NCI-H187 (cell line): ENCODE measurements at regions not wholly inside any gene's neighbourhood (a gene's known extent, or its start where the extent isn't known, plus 50 kb on each side); places are given as distances from the start of the nearest gene placed in this dataset.

ENCODE experiments used
- DNase-seq, 2 experiments: peaks; one replicate each; lab custom pipeline; 2025; lab: John Stamatoyannopoulos, UW

- DNase-seq, result no peak
Measured at GRCh38 chr9:108347463-108348188, 508.2 kb downstream of the ACTL7B start.

- DNase-seq, result no peak
Measured at GRCh38 chr9:108345826-108346225, 510.0 kb downstream of the ACTL7B start.

- no peak for DNase-seq
Measured at GRCh38 chr9:108339251-108339650, 516.5 kb downstream of the ACTL7B start.

GRCh38 chr9:108336575-108336974, 519.2 kb downstream of the ACTL7B start:
- no peak for DNase-seq

DNA sequence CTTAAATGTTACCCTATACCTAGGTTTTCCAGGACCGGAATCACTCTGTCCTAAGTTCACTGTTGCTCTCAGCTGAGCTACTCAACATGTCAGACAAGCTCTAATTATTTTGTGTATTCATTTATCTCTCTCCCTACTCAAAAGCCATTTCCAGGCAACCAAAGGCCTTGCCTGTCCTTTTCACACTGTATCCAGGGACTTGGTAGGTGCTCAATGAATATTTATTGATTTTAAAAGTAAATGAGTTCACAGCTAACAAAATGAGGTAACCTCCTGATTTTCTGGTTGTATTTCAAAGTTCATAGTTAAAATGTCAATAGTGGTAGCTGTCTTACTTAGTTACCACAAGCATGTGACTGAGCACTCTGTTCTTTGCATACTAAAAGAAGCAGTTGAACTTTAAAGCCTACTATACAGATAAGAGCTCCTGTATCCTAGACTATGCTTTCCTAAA, 522.2 kb downstream of the ACTL7B start:
- no peak for DNase-seq

DNA sequence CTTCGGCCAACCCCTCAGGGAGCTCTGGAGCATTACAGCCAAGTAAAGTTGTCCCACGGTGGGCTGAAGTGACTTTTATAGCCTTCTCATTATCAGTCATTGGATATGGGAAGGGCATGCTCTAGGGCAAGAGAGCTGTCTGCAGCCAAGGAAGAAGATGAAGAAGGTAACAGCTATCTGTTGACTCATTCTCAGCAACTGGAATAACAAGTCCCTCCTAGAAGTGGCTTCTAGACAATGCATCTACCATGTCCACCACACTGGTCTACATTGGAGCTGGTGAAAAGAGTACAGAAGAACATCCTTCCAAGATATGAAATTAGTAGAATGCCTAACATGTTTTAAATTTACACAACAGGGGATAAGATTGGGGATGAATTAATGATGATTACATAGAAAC, 524.2 kb downstream of the ACTL7B start:
- no peak for DNase-seq

GRCh38 chr9:108325406-108325805, 530.4 kb downstream of the ACTL7B start:
- no peak for DNase-seq

- DNase-seq, result no peak
Measured at GRCh38 chr9:108323615-108324014, 532.2 kb downstream of the ACTL7B start.

DNA sequence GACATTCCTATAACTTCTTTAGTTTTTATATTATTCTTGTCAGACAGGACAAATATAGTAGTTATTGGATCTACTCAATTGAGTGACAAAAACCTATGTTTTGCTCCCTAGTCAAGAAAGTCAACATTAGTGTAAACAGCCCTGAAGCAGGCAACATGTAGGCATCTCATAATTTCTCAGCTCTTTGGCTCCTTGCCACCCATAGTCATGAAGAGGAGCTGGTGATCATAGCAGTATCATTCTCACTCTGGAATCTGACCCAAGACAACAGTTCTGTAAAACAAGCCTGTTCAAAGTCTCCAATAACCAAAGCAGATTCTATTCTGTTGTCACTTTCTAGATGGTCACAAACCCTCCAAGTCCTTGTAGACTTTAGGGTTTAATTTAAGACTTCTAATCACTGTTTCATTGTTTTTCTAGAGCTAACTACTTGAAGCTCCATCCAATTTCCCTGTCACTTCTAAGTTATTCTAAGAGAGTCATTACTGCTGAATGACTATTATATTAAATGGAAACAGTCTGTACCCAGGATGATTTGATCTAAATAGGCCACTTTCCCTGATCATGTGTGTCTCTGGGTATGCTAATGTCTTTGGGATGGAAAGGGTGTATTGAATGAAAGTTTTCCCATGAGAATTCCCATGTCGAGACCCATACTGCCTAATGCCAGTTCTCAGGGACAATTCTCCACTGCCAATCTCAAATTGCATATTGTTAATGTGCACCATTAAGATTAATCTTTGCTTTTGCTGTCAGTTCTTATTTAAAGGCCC, 533.3 kb downstream of the ACTL7B start:
- no peak for DNase-seq

DNA sequence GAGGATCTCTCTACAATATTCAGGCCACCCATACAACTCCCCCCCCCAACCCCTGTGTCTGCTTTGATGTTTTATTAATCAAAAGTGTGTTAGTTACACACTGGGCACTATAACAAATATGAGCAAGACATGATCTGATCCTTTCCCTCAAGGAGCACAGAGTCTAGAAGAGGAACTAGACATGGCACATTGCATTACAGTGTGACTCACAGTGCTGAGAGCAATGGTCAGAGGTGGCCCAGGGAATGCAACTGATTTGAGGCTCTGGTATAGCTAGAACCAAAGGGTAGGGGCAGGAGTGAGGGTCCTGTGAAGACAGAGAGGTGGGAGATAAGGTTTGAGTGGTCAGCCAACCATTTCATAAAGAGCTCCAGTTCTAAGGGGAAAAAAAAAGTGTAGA, 539.2 kb downstream of the ACTL7B start:
- no peak for DNase-seq

DNA sequence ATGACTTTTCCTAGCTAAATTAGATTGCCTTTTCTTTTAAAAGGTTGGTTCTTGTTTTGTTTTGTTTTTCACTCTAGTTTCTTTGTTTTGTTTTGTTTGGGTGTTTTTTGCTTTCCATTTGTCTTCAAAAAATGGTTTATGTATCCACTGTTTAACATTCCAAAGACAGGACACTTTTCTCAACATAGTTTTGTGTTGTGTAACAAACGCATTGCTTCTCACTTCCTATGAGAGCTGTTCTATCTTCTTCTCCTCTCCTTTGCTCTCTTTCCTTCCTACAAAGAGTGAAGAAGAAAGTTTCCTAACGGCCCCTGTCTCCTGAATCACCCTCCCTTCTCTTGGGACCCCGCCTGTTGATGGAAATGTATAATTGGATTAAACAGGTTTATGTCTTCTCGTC, 539.7 kb downstream of the ACTL7B start:
- DNase-seq, result no peak

DNA sequence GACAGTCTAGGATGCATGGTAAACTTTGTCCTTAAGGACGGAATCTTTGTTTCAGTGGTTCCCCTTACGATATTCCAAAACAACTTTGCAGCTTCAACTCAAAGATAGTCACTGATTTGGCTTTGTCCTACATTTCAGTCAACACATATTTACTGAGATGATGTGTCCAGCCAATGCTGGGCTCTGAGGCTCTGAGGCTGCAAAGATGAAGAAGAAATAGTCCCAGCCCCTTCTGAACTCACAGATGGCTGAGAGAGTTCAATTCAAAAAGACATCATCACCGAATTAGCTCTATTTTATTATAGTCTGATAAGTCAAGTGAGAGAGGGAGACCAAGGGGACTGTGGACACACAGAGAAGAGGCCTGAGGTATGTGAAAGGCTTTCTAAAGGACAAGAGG, 544.0 kb downstream of the ACTL7B start:
- DNase-seq, result no peak

- no peak for DNase-seq
Measured at GRCh38 chr9:108310202-108310601, 545.6 kb downstream of the ACTL7B start.

GRCh38 chr9:108300306-108301287, 555.2 kb downstream of the ACTL7B start:
- no peak for DNase-seq

GRCh38 chr9:108297073-108297472, 558.7 kb downstream of the ACTL7B start:
- no peak for DNase-seq

DNA sequence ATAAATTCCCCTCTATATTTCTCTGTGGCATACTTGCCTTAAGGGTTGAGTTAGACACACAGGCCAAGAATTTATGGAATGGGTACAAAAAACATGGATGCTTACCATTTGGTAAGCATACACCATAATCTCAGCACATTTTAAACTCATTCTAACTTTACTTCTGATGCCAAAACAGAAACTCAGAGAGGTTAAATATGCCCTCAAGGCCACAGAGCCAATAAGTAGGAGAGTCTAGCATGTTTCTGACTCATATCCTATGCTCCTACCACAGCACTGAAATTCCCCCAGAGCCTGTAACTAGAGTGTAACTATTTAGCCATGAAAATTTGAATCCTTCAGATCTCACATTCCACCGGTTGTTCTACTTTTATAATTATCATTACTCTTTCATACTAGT, 559.7 kb downstream of the ACTL7B start:
- no peak for DNase-seq

DNA sequence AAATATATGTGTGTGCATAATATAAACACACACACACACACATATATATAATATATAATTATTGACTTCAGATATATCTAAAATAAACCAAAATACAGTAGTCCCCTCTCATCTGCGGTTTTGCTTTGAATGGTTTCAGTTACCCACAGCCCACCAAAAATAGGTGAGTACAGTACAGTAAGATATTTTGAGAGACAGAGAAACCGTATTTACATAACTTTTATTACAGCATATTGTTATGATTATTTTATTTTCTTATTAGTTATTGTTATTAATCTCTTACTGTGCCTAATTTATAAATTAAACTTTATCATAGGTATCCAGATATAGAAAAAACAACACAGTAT, 564.2 kb downstream of the ACTL7B start:
- no peak for DNase-seq

DNA sequence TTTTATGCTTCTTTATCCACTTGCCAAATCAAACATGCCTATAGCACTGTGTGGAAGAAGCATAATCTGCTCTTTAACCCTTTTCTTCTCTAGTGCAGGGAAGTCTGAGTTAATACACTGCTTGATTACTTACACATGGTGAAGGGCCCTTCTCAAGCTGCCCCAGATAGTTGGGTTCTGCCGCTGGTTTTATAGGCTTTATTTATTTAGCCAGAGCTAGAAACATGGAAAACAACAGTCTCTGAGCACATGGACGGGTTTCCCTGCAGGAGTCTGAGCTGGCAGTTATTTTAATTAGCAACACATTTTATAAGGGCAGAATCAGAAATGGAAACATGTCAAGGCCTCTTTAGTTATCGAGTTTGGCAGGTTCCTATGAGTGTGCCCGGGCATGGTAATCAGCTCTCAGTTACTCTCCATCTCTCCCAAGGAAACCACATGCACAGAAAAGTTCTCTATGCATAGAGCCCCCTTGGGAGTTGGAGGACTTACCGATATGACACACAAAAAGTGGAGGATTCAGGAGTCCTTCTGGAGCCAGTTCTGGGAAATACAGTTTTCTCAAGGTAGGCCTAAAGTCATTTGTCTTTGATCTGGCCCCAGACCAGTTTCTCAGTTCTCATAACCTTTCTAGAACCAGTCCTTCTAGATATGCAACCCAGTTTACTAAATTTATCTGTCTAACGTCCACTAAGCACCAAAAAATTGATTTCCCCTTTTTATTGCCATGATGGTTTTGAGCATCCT, 564.8 kb downstream of the ACTL7B start:
- no peak for DNase-seq

DNA sequence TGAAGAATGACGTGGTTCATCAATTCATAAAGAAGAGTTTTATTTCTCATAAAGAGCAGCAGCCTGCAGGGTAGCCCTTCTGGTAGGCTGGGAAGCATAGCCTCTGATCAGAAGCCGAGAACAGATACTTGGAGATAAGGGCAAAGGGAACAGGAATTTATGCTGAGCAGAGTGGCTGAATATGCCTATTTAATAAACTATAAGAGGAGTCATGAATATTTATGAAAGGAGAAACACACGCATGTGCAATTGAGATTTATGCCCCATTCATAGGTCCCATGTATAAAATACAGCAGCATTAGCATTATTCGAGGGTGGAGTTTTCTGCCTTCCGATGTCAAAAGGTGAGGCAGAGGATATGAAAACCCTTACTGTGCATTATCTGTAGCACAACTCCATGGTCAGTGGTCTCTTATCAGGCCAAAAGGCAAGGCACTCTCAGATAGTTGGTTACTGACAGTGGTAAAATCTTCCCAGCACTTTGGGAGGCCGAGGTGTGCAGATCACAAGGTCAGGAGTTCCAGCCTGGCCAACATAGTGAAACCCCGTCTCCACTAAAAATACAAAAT, 569.1 kb downstream of the ACTL7B start:
- no peak for DNase-seq

GRCh38 chr9:108283696-108284095, 572.1 kb downstream of the ACTL7B start:
- DNase-seq, result no peak

GRCh38 chr9:108282872-108283271, 572.9 kb downstream of the ACTL7B start:
- DNase-seq, result no peak
